Endothelial cell (in vitro differentiated cells): ENCODE measurements at regions not wholly inside any gene's neighbourhood (a gene's known extent, or its start where the extent isn't known, plus 50 kb on each side); places are given as distances from the start of the nearest gene placed in this dataset.
"Not testable (repeated sequence)": the region's sequence is repeated elsewhere in the genome, so short reads cannot be mapped to it uniquely, and the experiment has no call there.

Experiments used
- DNase-seq: peaks from one replicate; pipeline ENCODE4 v3.0.0; 2021; ENCODE audit warnings: low spot score
- H3K27ac Mint-ChIP-seq: one replicate; pipeline ENCODE4 v1.8.0; 2021; ENCODE audit warnings: mixed read lengths, inconsistent platforms; ENCODE audit not compliant: unreplicated experiment
- H3K27me3 Mint-ChIP-seq: one replicate; pipeline ENCODE4 v1.8.0; 2021; ENCODE audit warnings: mild to moderate bottlenecking, moderate library complexity, mixed read lengths, inconsistent platforms; ENCODE audit not compliant: unreplicated experiment
- H3K36me3 Mint-ChIP-seq: one replicate; pipeline ENCODE4 v1.8.0; 2021; ENCODE audit warnings: mild to moderate bottlenecking, low read depth, mixed read lengths, inconsistent platforms; ENCODE audit not compliant: unreplicated experiment
- H3K4me1 Mint-ChIP-seq: one replicate; pipeline ENCODE4 v1.8.0; 2021; ENCODE audit warnings: mild to moderate bottlenecking, mixed read lengths, inconsistent platforms; ENCODE audit not compliant: unreplicated experiment
- H3K4me3 Mint-ChIP-seq: one replicate; pipeline ENCODE4 v1.8.0; 2021; ENCODE audit warnings: mild to moderate bottlenecking, mixed read lengths, inconsistent platforms; ENCODE audit not compliant: unreplicated experiment
- H3K9me3 Mint-ChIP-seq: one replicate; pipeline ENCODE4 v1.8.0; 2021; ENCODE audit warnings: mixed read lengths, inconsistent platforms; ENCODE audit not compliant: unreplicated experiment
- TF ChIP-seq, protein P1 (sequence below): fragments of 200-600 bp; sonication (generic); IDR thresholded peaks from one replicate; pipeline ENCODE4 v1.5.0; 2021; ENCODE audit warnings: antibody characterized with exemption; ENCODE audit not compliant: unreplicated experiment

DNA sequence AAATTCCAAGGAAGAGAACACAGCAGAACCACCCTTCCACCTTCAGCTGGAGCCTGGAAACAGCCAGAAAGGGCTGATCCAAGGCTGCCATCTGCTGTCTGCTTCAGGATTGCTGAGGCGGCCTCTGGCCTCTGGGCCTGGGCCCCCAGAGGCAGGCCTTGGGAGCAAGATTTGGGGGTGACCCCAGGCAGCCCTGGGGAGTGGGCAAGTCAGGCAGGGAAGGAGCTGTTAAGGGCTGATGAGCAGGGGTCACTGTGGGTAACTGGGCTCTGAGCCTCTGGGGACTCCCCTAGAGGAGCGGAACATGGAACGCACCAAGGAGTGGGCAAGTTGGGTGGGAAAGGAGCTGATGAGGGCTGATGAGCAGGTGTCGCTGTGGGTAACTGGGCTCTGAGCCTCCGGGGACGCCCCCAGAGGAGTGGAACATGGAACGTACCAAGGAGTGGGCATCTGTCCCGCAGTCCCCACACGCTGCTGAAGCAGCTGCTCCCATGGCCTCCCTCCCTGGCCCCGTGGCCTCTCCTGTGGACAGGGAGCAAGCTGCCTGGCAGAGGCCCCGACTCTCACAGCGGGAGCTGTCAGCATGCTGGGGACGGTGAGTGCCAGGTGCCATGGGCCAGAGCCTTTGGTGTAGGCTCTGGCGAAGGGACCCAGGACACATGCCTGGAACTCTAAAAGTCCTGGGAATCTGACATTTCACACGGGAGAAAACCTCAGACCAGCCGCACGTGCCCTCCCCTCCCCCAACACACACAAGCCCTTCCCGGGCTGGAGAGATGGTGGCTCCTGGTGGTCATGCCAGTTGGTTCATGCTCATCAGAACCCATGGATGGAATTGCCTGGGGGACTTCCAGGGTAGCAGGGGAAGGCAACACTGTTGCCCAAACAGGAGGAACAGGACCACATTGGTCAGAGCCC lies 148.8 kb downstream of the NPIPB11 start:
- H3K9me3 Mint-ChIP-seq, H3K4me3 Mint-ChIP-seq, H3K27ac Mint-ChIP-seq, DNase-seq, H3K36me3 Mint-ChIP-seq, H3K27me3 Mint-ChIP-seq: not testable (repeated sequence)
- peaks cover 14% of the 10 kb centered on the region for H3K4me1 Mint-ChIP-seq

DNA sequence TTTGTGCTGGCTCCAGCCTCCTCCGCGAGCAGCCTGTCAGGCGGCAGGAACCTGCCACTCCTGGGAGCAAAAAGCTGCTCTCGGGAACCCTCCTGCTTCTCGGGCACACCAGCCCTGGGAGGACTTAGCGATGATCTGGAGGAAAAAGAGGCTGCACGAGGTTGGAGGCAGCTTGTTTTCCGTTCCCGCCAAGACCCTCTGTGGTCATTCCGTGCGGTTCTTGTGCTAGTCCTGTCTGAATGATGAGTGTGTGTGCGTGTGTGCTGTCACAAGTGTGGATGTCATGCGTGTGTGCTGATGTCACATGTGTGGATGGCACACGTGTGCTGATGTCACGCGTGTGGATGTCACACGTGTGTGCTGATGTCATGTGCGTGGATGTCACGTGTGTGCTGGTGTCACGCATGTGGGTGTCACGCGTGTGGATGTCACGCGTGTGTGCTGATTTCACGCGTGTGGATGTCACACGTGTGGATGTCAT lies 150.0 kb downstream of the NPIPB11 start:
- peaks cover 16% of the 10 kb centered on the region for H3K4me1 Mint-ChIP-seq
- no peak overlapping the region for H3K27ac Mint-ChIP-seq
- TF ChIP-seq, protein P1, sequence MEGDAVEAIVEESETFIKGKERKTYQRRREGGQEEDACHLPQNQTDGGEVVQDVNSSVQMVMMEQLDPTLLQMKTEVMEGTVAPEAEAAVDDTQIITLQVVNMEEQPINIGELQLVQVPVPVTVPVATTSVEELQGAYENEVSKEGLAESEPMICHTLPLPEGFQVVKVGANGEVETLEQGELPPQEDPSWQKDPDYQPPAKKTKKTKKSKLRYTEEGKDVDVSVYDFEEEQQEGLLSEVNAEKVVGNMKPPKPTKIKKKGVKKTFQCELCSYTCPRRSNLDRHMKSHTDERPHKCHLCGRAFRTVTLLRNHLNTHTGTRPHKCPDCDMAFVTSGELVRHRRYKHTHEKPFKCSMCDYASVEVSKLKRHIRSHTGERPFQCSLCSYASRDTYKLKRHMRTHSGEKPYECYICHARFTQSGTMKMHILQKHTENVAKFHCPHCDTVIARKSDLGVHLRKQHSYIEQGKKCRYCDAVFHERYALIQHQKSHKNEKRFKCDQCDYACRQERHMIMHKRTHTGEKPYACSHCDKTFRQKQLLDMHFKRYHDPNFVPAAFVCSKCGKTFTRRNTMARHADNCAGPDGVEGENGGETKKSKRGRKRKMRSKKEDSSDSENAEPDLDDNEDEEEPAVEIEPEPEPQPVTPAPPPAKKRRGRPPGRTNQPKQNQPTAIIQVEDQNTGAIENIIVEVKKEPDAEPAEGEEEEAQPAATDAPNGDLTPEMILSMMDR = no peak
- H3K27me3 Mint-ChIP-seq = peaks cover 1% of the 10 kb centered on the region
- H3K4me3 Mint-ChIP-seq = no peak overlapping the region
- DNase-seq = no peak
- H3K36me3 Mint-ChIP-seq = no peaks in the 10 kb centered on the region
- no peaks in the 10 kb centered on the region for H3K9me3 Mint-ChIP-seq

DNA sequence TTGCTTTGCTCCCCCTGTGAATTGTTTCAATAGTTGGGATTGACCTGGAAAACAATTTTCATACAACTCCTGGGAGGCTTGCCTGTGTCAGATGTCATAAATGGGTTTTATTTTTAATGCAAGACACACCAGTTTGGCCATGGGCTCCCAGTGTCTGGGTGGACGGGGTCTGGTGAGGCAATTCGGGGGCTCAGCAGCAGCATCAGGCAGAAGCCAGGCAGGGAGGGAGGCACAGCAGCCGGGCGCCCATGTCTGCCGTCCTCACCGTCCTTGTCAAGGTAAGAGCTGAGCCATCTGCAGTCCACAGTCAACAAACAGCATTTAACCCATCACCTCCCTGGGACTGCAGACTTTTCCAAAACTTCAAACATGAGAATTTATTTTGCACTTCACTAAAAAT lies 150.6 kb downstream of the NPIPB11 start:
- not testable (repeated sequence) for H3K36me3 Mint-ChIP-seq, H3K9me3 Mint-ChIP-seq, H3K4me3 Mint-ChIP-seq, H3K27ac Mint-ChIP-seq, H3K27me3 Mint-ChIP-seq, DNase-seq
- peaks cover 21% of the 10 kb centered on the region for H3K4me1 Mint-ChIP-seq

- not testable (repeated sequence) for H3K9me3 Mint-ChIP-seq, H3K4me3 Mint-ChIP-seq
- peaks cover 21% of the 10 kb centered on the region for H3K4me1 Mint-ChIP-seq
Observed at GRCh38 chr16:29255496-29255796, 151.1 kb downstream of the NPIPB11 start.

DNA sequence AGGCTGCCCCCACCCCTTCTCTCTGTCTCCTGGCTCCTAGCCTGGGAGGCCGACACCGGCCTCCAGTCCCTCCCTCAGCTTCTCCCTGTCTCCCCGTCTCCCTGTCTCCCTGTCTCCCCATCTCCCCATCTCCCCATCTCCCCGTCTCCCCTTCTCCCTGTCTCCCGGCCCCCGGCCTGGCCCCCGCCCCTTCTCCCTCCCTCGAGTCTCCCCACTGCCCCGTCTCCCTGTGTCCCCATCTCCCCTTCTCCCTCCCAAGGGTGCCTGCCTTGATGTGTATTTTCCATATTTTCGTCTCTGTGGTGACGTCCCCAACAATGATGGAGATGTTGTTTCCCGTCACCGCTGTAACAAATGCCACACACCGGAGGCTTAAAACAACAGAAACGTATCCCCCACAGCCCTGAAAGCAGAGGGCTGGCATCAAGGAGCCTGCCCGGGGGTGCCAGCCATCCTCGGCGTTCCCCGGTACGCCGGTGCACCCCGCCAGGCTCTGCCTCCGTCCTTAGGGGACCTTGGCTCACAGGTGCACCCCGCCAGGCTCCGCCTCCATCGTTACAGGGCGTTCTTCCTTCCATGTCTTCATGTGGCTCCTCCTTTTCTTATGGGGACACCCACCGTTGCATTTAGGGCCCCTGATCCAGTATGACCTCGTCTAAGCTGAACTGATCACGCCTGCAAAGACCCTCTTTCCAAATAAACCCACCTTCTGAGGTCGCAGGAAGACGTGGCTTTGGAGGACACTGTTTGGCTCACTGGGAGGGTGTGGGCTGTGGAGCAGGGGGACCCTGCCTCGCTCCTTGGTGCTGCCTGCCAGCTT lies 151.6 kb downstream of the NPIPB11 start:
- no peak overlapping the region for H3K27ac Mint-ChIP-seq
- peaks cover 1% of the 10 kb centered on the region for H3K27me3 Mint-ChIP-seq
- H3K9me3 Mint-ChIP-seq = no peaks in the 10 kb centered on the region
- TF ChIP-seq, protein P1 = no peak
- H3K4me3 Mint-ChIP-seq = no peak overlapping the region
- DNase-seq = no peak
- H3K36me3 Mint-ChIP-seq = no peaks in the 10 kb centered on the region
- peaks cover 21% of the 10 kb centered on the region for H3K4me1 Mint-ChIP-seq

More at GRCh38 chr16:29255496-29255796, 151.1 kb downstream of the NPIPB11 start:
- not testable (repeated sequence) for H3K27ac Mint-ChIP-seq, H3K27me3 Mint-ChIP-seq, DNase-seq, H3K36me3 Mint-ChIP-seq

DNA sequence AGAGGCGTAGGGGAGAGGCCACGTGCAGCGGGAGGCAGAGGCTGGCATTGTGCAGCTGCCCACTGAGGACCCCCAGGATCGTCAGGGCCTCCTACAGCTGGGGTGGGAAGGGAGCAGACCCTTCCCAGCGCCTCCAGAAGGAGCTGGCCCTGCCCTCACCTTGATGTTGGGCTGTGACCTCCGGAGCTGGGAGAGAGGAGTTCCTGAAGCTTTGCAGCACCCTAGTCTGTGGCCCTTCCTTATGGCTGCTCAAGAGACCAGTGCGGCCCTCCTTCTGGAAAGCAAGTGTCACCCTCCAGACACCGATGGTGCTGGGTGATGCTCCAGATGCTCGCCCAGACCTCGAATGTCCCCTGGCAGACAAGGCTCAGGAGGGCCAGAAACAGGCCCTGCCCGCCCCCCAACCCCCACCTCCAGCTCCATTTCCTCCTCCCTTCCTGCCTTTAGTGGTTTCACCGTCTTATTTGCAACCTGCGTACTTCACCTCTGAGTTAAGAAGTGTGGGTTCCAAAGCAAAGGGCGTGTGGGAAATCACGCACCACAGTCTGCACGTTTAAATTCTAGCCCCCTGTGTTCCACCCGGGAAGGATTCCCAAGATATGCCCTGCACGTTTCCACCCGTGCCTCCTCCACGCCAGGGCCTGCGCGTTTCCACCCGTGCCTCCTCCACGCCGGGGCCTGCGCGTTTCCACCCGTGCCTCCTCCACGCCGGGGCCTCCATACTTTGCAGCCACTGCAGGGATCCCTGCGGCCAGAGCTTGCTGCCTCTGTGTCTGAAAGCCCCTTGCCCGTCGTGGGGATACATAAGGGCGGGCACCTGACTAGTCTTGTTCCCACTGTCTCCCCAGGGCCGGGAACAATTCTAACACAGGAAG lies 152.6 kb downstream of the NPIPB11 start:
- H3K36me3 Mint-ChIP-seq, H3K9me3 Mint-ChIP-seq, H3K27ac Mint-ChIP-seq, DNase-seq, H3K27me3 Mint-ChIP-seq, H3K4me3 Mint-ChIP-seq: not testable (repeated sequence)
- H3K4me1 Mint-ChIP-seq = peaks cover 26% of the 10 kb centered on the region

DNA sequence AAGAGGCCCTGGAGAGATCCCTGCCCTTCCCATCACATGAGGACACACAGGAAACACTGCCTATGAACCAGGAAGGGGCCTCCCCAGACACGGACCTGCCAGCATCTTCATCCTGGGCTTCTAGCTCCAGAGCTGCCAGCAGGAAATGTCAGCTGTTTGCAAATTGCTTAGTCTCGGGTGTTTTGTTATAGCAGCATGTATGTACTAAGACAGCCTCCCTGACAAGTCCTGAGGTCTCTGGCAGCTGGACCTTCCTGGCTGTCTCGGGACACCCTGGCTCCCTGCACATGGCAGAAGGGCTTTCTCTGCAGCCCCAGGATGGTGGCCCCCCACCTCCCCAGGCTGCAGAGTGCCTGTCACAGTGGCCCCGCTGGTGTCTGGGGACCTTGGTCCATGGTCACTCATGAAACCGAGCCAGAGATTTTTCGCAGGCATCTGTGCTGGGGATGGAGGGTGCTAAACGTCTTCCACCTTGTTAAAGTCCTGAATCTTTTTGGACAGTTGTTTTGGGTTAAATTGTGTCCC lies 153.4 kb downstream of the NPIPB11 start:
- H3K4me3 Mint-ChIP-seq, H3K27me3 Mint-ChIP-seq, H3K36me3 Mint-ChIP-seq, DNase-seq, H3K27ac Mint-ChIP-seq, H3K9me3 Mint-ChIP-seq: not testable (repeated sequence)
- peaks cover 33% of the 10 kb centered on the region for H3K4me1 Mint-ChIP-seq

- not testable (repeated sequence) for H3K27ac Mint-ChIP-seq, H3K36me3 Mint-ChIP-seq, DNase-seq, H3K4me3 Mint-ChIP-seq, H3K9me3 Mint-ChIP-seq, H3K27me3 Mint-ChIP-seq
- peaks cover 34% of the 10 kb centered on the region for H3K4me1 Mint-ChIP-seq
Observed at GRCh38 chr16:29252311-29252710, 154.2 kb downstream of the NPIPB11 start.

DNA sequence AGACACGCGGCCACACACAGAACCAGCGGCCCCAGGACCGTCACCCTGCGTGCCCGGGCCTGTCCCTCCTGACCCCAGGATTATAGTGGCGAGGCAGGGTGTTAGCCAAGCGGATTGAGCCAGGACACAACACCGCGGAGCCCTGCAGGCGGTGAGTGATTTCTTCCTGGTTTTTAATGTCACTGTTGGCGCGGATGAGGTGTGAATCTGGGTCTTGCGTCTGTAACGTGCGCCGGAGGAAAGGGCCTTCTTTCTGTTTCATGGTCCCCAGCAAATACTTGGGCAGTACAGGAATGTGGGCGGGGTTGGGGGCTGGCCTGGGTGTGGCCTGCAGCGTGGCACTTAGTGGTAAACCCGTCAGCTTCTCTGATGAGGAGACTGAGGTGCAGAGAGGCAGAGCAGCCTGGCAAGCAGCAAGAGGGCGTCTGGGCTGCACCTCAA lies 154.9 kb downstream of the NPIPB11 start:
- not testable (repeated sequence) for DNase-seq, H3K36me3 Mint-ChIP-seq, H3K27ac Mint-ChIP-seq, H3K4me3 Mint-ChIP-seq, H3K9me3 Mint-ChIP-seq, H3K27me3 Mint-ChIP-seq
- H3K4me1 Mint-ChIP-seq = peaks cover 30% of the 10 kb centered on the region
